K562 (cell line): ENCODE measurements at regions not wholly inside any gene's neighbourhood (a gene's known extent, or its start where the extent isn't known, plus 50 kb on each side); places are given as distances from the start of the nearest gene placed in this dataset.
A peak's percentile ranks its signal among the peaks of the same experiment; 100 is the strongest.

Experiments
- ARID2 ChIP-seq: fragments of 450-650 bp; IDR thresholded peaks from 2 replicates; pipeline ENCODE4 v1.6.1; 2017; ENCODE audit warnings: antibody characterized with exemption, mild to moderate bottlenecking
- ATF3 ChIP-seq, 2 experiments: fragments of 450-650 bp in 1 of 2; sonication (generic) in 1 of 2; formaldehyde crosslinking in 1 of 2; IDR thresholded peaks in 1 of 2; conservative IDR thresholded peaks in 1 of 2; 2 replicates each; pipeline versions ENCODE4 v1.6.1 to v1.8.1; 2016 to 2023; ENCODE audit warnings: mild to moderate bottlenecking in 2 of 2, moderate library complexity in 2 of 2, inconsistent platforms in 1 of 2, missing genetic modification reagents in 1 of 2
- BRCA1 ChIP-seq, 2 experiments: fragments of 450-650 bp in 1 of 2; sonication (generic) in 1 of 2; formaldehyde crosslinking in 1 of 2; IDR thresholded peaks; 2 replicates each; pipeline versions ENCODE4 v1.5.0 to v1.6.1; 2017 to 2020; ENCODE audit warnings: mild to moderate bottlenecking in 1 of 2, missing genetic modification reagents in 1 of 2
- PKNOX1 ChIP-seq: fragments of 450-650 bp; IDR thresholded peaks from 2 replicates; pipeline ENCODE4 v1.6.1; 2016
- POLR3A ChIP-seq: IDR thresholded peaks from 2 replicates; pipeline ENCODE4 v1.6.1; 2011; ENCODE audit warnings: borderline replicate concordance, mild to moderate bottlenecking, moderate library complexity; ENCODE audit not compliant: insufficient read length, insufficient read depth; ENCODE audit errors: extremely low read depth
- ZNF217 ChIP-seq: sonication (generic); formaldehyde crosslinking; IDR thresholded peaks from 2 replicates; pipeline ENCODE4 v1.8.0; 2022; ENCODE audit warnings: mild to moderate bottlenecking, missing genetic modification reagents

- TF ChIP-seq ATF3 (IDR thresholded peaks at IDR 0.05) (peak; percentile 58; the same call in 1 of the 2 replicates), ATF3 (CRISPR knock-in tag; conservative IDR thresholded peaks at IDR 0.05) (no peak), ZNF217 (CRISPR knock-in tag) (no peak), PKNOX1 (no peak), BRCA1 (IDR thresholded peaks at IDR 0.05) (no peak), BRCA1 (CRISPR knock-in tag; IDR thresholded peaks at IDR 0.05) (no peak), POLR3A (no peak), ARID2 (no peak)
These were observed 68.0 kb upstream of the ALX4 start for GRCh38 chr11:44377914-44378321.
